Activated CD4-positive, alpha-beta T cell treated with anti-CD3 and anti-CD28 coated beads for 36 hours (primary cell): ENCODE measurements at regions not wholly inside any gene's neighbourhood (a gene's known extent, or its start where the extent isn't known, plus 50 kb on each side); places are given as distances from the start of the nearest gene placed in this dataset.
"Not testable (repeated sequence)": the region's sequence is repeated elsewhere in the genome, so short reads cannot be mapped to it uniquely, and the experiment has no call there.

Source experiments
- ATAC-seq: fragments of 200-7000 bp; cut with Tn5 transposase; one replicate; pipeline ENCODE4 v1.10.0; 2021; ENCODE audit warnings: mild to moderate bottlenecking, moderate library complexity
- CTCF ChIA-PET: fragments of 350-600 bp; sonication (Branson Sonifier 250); formaldehyde crosslinking; loops from one replicate; lab custom pipeline; 2021; ENCODE audit warnings: antibody characterized with exemption; lab: Charles Lee
- POLR2A ChIA-PET: fragments of 350-600 bp; sonication (Branson Sonifier 250); formaldehyde crosslinking; loops from one replicate; lab custom pipeline; 2021; ENCODE audit warnings: antibody characterized with exemption, inconsistent platforms; lab: Charles Lee
- DNase-seq: peaks from one replicate; pipeline ENCODE4 v3.0.0-alpha.2; 2020
- H3K27ac Mint-ChIP-seq: one replicate; pipeline ENCODE4 v1.8.0; 2021; ENCODE audit warnings: mixed read lengths
- H3K27me3 Mint-ChIP-seq: one replicate; pipeline ENCODE4 v1.8.0; 2021; ENCODE audit warnings: mixed read lengths
- H3K36me3 Mint-ChIP-seq: one replicate; pipeline ENCODE4 v1.8.0; 2021; ENCODE audit warnings: low read depth, mixed read lengths
- H3K4me1 Mint-ChIP-seq: one replicate; pipeline ENCODE4 v1.8.0; 2021; ENCODE audit warnings: mixed read lengths
- H3K4me3 Mint-ChIP-seq: one replicate; pipeline ENCODE4 v1.8.0; 2021; ENCODE audit warnings: mild to moderate bottlenecking, moderate library complexity, mixed read lengths
- H3K9me3 Mint-ChIP-seq: one replicate; pipeline ENCODE4 v1.8.0; 2021; ENCODE audit warnings: low read depth, mixed read lengths
- intact Hi-C, 2 experiments: fragments of 100-400 bp; cut with DNase I in 1 of 2; cut with micrococcal nuclease in 1 of 2; formaldehyde crosslinking; loops; one replicate each; pipeline versions ENCODE4 v1.14.2 to v1.15.1; 2022 to 2024; cut with DNase I, micrococcal nuclease

DNA sequence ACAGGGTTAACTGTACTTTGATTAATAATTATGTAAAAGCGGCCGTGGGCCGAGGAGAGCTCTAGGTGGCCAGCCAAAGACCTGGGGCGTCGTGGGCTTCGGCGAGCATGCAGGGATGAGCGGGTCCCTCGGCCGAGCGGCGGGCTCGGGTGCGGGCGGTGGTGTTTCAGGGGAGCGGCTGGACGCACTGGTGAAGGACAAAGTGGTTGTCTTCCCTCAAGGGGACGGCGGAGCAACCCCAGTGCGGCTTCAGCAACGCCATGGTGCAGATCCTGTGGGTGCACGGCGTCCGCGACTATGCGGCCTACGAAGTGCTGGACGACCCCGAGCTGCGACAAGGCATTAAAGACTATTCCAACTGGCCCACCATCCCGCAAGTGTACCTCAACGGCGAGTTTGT lies 103.0 kb upstream of the C1GALT1C1 start:
- Mint-ChIP-seq H3K27ac (no peak overlapping the region), H3K4me3 (no peak overlapping the region), H3K4me1 (peaks cover 17% of the 10 kb centered on the region), H3K9me3 (no peaks in the 10 kb centered on the region), H3K36me3 (no peaks in the 10 kb centered on the region), H3K27me3 (no peaks in the 10 kb centered on the region)
- no peak for ATAC-seq
- POLR2A ChIA-PET, result no interaction called here
- no peak for DNase-seq
- intact Hi-C loops, result loop anchor here in 1 of 2 experiments (10.0 kb wide), 1 partner anchor 58 kb away; no protein-coding TSS in a partner anchor
- CTCF ChIA-PET, result interaction anchor here (0.8 kb wide), 1 partner anchor 9 kb away, joined by 3 read pairs; no protein-coding TSS in a partner anchor

DNA sequence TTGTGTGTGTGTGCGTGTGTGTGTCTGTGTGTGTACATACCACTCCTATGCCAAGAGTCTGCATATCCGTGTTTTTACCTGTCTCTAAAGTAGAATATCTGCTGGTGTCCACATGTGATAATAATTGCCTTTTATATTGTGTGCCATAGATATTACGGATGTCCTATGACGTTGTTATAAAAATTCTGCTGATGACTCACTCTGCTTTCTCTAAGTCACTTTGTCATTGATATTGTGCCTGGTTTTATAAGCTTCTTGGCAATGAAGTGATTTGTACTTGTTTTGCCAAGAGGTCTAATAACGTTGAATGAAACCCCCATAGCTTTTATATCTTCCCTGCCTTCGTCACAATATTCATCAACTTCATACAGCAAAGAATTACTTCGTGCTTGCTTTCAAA lies 102.6 kb upstream of the C1GALT1C1 start:
- H3K4me3 Mint-ChIP-seq, result no peak overlapping the region
- DNase-seq (no peak), ATAC-seq (no peak)
- H3K27me3 Mint-ChIP-seq, result no peaks in the 10 kb centered on the region
- no peaks in the 10 kb centered on the region for H3K9me3 Mint-ChIP-seq
- peaks cover 12% of the 10 kb centered on the region for H3K4me1 Mint-ChIP-seq
- H3K36me3 Mint-ChIP-seq, result no peaks in the 10 kb centered on the region
- ChIA-PET CTCF (interaction anchor here (0.8 kb wide), 1 partner anchor 9 kb away, joined by 3 read pairs; no protein-coding TSS in a partner anchor), POLR2A (no interaction called here)
- intact Hi-C loops, result loop anchor here in 1 of 2 experiments (10.0 kb wide), 1 partner anchor 58 kb away; no protein-coding TSS in a partner anchor
- no peak overlapping the region for H3K27ac Mint-ChIP-seq

DNA sequence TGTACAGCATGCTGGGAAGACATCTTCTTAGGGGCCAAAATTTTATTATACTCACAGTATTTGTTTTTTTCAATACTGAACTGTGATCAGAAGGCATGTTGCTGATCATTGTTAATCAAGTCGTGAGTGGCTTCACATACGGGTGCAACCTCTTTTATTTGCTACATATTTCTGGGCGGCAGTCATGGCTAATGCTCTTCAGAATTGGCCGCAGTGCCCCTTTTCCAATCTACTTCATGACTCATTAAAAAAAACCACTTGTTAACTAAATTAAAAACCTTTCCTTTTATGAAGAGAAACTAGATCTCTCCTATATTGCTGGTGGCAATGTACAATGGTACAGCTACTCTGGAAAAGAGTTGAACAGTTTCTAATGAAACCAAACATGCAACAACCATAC lies 101.5 kb upstream of the C1GALT1C1 start:
- H3K27me3 Mint-ChIP-seq, result no peaks in the 10 kb centered on the region
- H3K36me3 Mint-ChIP-seq, result no peaks in the 10 kb centered on the region
- ATAC-seq, result no peak
- ChIA-PET POLR2A (no interaction called here), CTCF (no interaction called here)
- peaks cover 2% of the 10 kb centered on the region for H3K4me1 Mint-ChIP-seq
- no peak overlapping the region for H3K4me3 Mint-ChIP-seq
- no peaks in the 10 kb centered on the region for H3K9me3 Mint-ChIP-seq
- no peak for DNase-seq
- intact Hi-C loops, result loop anchor here in 1 of 2 experiments (10.0 kb wide), 1 partner anchor 57 kb away; no protein-coding TSS in a partner anchor
- H3K27ac Mint-ChIP-seq, result no peak overlapping the region

- H3K9me3 Mint-ChIP-seq, H3K36me3 Mint-ChIP-seq, H3K27me3 Mint-ChIP-seq, H3K4me1 Mint-ChIP-seq, H3K4me3 Mint-ChIP-seq, DNase-seq, ATAC-seq, POLR2A ChIA-PET, H3K27ac Mint-ChIP-seq, CTCF ChIA-PET: not testable (repeated sequence)
- intact Hi-C loops, result loop anchor here in 1 of 2 experiments (10.0 kb wide), 1 partner anchor 55 kb away; no protein-coding TSS in a partner anchor
These were observed 99.8 kb upstream of the C1GALT1C1 start for GRCh38 chrX:120729506-120730255.

- CTCF ChIA-PET, result interaction anchor here (1.1 kb wide), 1 partner anchor 11 kb away, joined by 4 read pairs; no protein-coding TSS in a partner anchor
- POLR2A ChIA-PET, result no interaction called here
- Mint-ChIP-seq H3K4me1 (peaks cover 3% of the 10 kb centered on the region), H3K36me3 (no peaks in the 10 kb centered on the region), H3K27ac (no peak overlapping the region), H3K27me3 (no peaks in the 10 kb centered on the region), H3K4me3 (no peak overlapping the region), H3K9me3 (no peaks in the 10 kb centered on the region)
- DNase-seq, result no peak
- no peak for ATAC-seq
- intact Hi-C loops, result no loop called here
These were observed 98.1 kb upstream of the C1GALT1C1 start for GRCh38 chrX:120727911-120728310.

DNA sequence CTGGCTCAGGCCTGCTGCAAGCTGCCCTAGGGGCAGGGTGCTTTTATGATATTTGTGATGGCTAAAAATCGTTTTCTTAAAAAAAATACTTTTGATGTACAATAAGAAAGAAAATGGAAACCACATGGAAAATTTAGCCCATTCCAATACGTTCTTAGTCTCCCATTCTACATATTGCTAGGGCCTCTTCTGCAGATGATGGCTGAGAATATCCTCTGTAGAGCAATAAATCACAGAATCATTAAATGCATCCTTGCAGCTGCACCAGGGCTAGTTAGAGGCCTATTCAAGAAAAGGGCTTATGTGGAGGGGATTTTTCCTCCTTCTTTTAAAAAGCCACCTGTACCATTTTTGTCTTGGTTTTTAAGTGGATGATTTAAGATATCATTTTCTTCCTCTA lies 97.6 kb upstream of the C1GALT1C1 start:
- no peak for ATAC-seq
- Mint-ChIP-seq H3K36me3 (no peaks in the 10 kb centered on the region), H3K27me3 (no peaks in the 10 kb centered on the region), H3K27ac (no peak overlapping the region), H3K9me3 (no peaks in the 10 kb centered on the region), H3K4me1 (peaks cover 3% of the 10 kb centered on the region), H3K4me3 (no peak overlapping the region)
- POLR2A ChIA-PET, result no interaction called here
- CTCF ChIA-PET, result interaction anchor here (0.7 to 1.1 kb wide), 3 partner anchors 10 to 136 kb away, joined by 3 to 4 read pairs (median 3); no protein-coding TSS in a partner anchor
- DNase-seq, result no peak
- intact Hi-C loops, result no loop called here

DNA sequence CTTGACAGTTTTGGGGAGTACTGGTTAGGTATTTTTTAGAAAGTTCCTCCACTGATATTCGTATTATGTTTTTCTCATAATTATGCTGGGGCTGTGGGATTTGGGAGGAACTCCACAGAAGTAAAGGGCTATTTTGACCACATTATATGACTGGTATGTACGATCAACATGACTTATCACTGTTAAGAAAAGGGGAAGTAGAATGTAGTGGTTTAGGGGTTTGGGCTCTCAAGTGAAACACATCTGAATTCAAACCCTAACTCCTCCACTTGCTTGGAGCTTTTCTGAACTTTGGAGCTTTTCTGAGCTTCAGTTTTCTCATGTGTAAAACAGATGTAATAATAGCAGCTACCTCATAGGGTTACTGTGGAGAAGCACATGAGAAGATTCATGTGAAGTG lies 96.4 kb upstream of the C1GALT1C1 start:
- Mint-ChIP-seq H3K9me3 (peaks cover 3% of the 10 kb centered on the region), H3K27ac (no peak overlapping the region), H3K4me3 (no peak overlapping the region), H3K36me3 (no peaks in the 10 kb centered on the region), H3K27me3 (no peaks in the 10 kb centered on the region), H3K4me1 (peaks cover 3% of the 10 kb centered on the region)
- CTCF ChIA-PET, result no interaction called here
- intact Hi-C loops, result no loop called here
- ATAC-seq (no peak), DNase-seq (no peak)
- POLR2A ChIA-PET, result no interaction called here

- Mint-ChIP-seq H3K4me3 (no peak overlapping the region), H3K9me3 (peaks cover 3% of the 10 kb centered on the region), H3K4me1 (peaks cover 3% of the 10 kb centered on the region), H3K27me3 (no peaks in the 10 kb centered on the region), H3K36me3 (no peaks in the 10 kb centered on the region), H3K27ac (no peak overlapping the region)
- DNase-seq (no peak), ATAC-seq (no peak)
- ChIA-PET CTCF (no interaction called here), POLR2A (no interaction called here)
- intact Hi-C loops, result no loop called here
These were observed 96.0 kb upstream of the C1GALT1C1 start for GRCh38 chrX:120725874-120726273.

DNA sequence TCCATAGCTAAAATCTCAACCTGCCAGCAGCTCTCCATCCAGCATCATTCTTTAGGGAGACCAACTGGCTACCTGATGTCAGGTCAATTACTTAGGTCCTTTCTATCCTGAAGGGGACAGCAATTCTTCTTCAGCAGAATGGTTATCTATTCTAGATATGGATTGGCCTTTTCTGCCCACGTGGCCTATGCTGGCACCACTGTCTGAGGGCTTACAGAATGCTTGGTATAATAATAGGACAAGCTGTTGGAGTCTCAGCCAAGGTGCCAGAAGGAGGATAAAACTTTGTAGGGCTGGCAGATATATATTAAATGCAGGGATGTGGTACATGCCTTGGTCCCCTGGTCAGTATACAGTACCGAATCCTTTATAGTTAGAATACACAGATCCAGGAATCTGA lies 89.8 kb upstream of the C1GALT1C1 start:
- ChIA-PET POLR2A (no interaction called here), CTCF (no interaction called here)
- intact Hi-C loops, result no loop called here
- H3K9me3 Mint-ChIP-seq, result peaks cover 3% of the 10 kb centered on the region
- no peak overlapping the region for H3K4me3 Mint-ChIP-seq
- no peaks in the 10 kb centered on the region for H3K27me3 Mint-ChIP-seq
- H3K27ac Mint-ChIP-seq, result no peak overlapping the region
- no peaks in the 10 kb centered on the region for H3K36me3 Mint-ChIP-seq
- ATAC-seq, result no peak
- H3K4me1 Mint-ChIP-seq, result peaks cover 3% of the 10 kb centered on the region
- no peak for DNase-seq

DNA sequence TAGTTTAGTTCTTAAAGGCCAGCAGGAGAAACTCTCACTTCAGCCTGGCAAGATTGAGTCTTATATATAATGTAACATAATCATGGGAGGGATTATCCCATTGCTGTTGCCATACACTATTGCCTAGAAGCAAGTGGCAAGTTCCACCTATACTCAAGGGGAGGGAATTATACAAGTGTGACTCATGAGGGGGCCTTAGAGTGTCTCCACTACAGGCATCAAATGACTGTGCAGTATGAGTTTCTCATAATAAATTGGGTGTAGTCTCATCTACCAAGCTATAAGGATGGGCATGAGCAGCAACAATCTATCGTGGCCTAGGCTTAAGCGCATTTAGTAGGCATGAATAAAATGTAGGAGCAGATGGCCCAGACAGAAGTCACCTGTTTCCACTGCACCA lies 89.1 kb upstream of the C1GALT1C1 start:
- H3K4me1 Mint-ChIP-seq, result peaks cover 3% of the 10 kb centered on the region
- H3K36me3 Mint-ChIP-seq, result no peaks in the 10 kb centered on the region
- intact Hi-C loops, result no loop called here
- no peak overlapping the region for H3K27ac Mint-ChIP-seq
- peak; percentile 92 for ATAC-seq
- no peak overlapping the region for H3K4me3 Mint-ChIP-seq
- H3K9me3 Mint-ChIP-seq, result peaks cover 3% of the 10 kb centered on the region
- CTCF ChIA-PET, result no interaction called here
- H3K27me3 Mint-ChIP-seq, result no peaks in the 10 kb centered on the region
- POLR2A ChIA-PET, result no interaction called here
- DNase-seq, result no peak

DNA sequence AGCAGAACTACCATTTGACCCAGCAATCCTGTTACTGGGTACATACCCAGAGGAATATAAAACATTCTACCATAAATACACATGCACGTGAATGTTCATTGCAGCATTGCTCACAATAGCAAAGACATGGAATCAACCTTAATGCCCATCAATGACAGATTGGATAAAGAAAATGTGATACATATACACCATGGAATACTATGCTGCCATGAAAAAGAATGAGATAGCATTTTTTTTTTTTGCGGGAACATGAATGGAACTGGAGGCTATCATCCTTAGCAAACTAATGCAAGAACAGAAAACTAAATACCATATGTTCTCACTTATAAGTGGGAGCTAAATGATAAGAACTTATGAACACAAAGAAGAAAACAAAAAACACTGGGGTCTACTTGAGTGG lies 72.5 kb upstream of the C1GALT1C1 start:
- H3K4me3 Mint-ChIP-seq, H3K27ac Mint-ChIP-seq, H3K4me1 Mint-ChIP-seq, CTCF ChIA-PET, POLR2A ChIA-PET, intact Hi-C loops, H3K27me3 Mint-ChIP-seq, ATAC-seq, DNase-seq: not testable (repeated sequence)
- H3K9me3 Mint-ChIP-seq, result peaks cover 16% of the 10 kb centered on the region
- H3K36me3 Mint-ChIP-seq, result peaks cover 13% of the 10 kb centered on the region

GRCh38 chrX:120697053-120697452 lies 67.2 kb upstream of the C1GALT1C1 start:
- CTCF ChIA-PET, result no interaction called here
- peak; percentile 91 for ATAC-seq
- Mint-ChIP-seq H3K27me3 (no peaks in the 10 kb centered on the region), H3K4me1 (peaks cover 18% of the 10 kb centered on the region), H3K27ac (peak overlapping the region; percentile 91), H3K36me3 (peaks cover 13% of the 10 kb centered on the region), H3K9me3 (peaks cover 17% of the 10 kb centered on the region), H3K4me3 (peak overlapping the region; percentile 12)
- POLR2A ChIA-PET, result interaction anchor here (0.7 kb wide), 2 partner anchors 67 to 1035 kb away, joined by 3 to 4 read pairs; partner anchors contain the start of gene C1GALT1C1
- peak; percentile 64 for DNase-seq
- intact Hi-C loops, result loop anchor here (1.0 to 5.0 kb wide), 7 partner anchors 20 to 610 kb away; partner anchors contain the start of gene C1GALT1C1 (in 2 of the 2)
